ENCODE measurements at regions not wholly inside any gene's neighbourhood (a gene's known extent, or its start where the extent isn't known, plus 50 kb on each side); places are given as distances from the start of the nearest gene placed in this dataset.
"Not testable (repeated sequence)": the region's sequence is repeated elsewhere in the genome, so short reads cannot be mapped to it uniquely, and the experiment has no call there.

GRCh38 chr12:102653406-102653805 is 173.0 kb upstream of the IGF1 start:
- DNase-seq, result no peak

- no peak for DNase-seq
Observed at GRCh38 chr12:102652645-102653313, 172.4 kb upstream of the IGF1 start.

GRCh38 chr12:102645968-102646367 is 165.6 kb upstream of the IGF1 start:
- DNase-seq, result no peak

- DNase-seq, result no peak
Observed at GRCh38 chr12:102643879-102644575, 163.7 kb upstream of the IGF1 start.

GRCh38 chr12:102642199-102642598 is 161.8 kb upstream of the IGF1 start:
- DNase-seq, result no peak

GRCh38 chr12:102640658-102641057 is 160.3 kb upstream of the IGF1 start:
- not testable (repeated sequence) for DNase-seq

- no peak for DNase-seq
Observed at GRCh38 chr12:102638777-102639176, 158.4 kb upstream of the IGF1 start.

- DNase-seq, result no peak
Observed at GRCh38 chr12:102633981-102634605, 153.7 kb upstream of the IGF1 start.

GRCh38 chr12:102631274-102631673 is 150.9 kb upstream of the IGF1 start:
- no peak for DNase-seq

GRCh38 chr12:102629262-102629888 is 149.0 kb upstream of the IGF1 start:
- DNase-seq, result no peak

GRCh38 chr12:102625819-102626218 is 145.5 kb upstream of the IGF1 start:
- DNase-seq, result no peak

GRCh38 chr12:102622618-102623017 is 142.3 kb upstream of the IGF1 start:
- no peak for DNase-seq

- no peak for DNase-seq
Observed at GRCh38 chr12:102618197-102618877, 138.0 kb upstream of the IGF1 start.

- DNase-seq, result no peak
Observed at GRCh38 chr12:102616692-102617091, 136.3 kb upstream of the IGF1 start.

- DNase-seq, result no peak
Observed at GRCh38 chr12:102611995-102612394, 131.6 kb upstream of the IGF1 start.

- DNase-seq, result no peak
Observed at GRCh38 chr12:102609996-102610395, 129.6 kb upstream of the IGF1 start.

GRCh38 chr12:102603021-102603420 is 122.7 kb upstream of the IGF1 start:
- DNase-seq, result no peak

- no peak for DNase-seq
Observed at GRCh38 chr12:102602521-102602920, 122.2 kb upstream of the IGF1 start.

- no peak for DNase-seq
Observed at GRCh38 chr12:102601621-102602020, 121.3 kb upstream of the IGF1 start.

GRCh38 chr12:102596687-102597086 is 116.3 kb upstream of the IGF1 start:
- no peak for DNase-seq

GRCh38 chr12:102596031-102596430 is 115.7 kb upstream of the IGF1 start:
- DNase-seq, result no peak

GRCh38 chr12:102595315-102595714 is 115.0 kb upstream of the IGF1 start:
- no peak for DNase-seq

GRCh38 chr12:102593134-102593533 is 112.8 kb upstream of the IGF1 start:
- DNase-seq, result no peak
